ENCODE measurements at regions not wholly inside any gene's neighbourhood (a gene's known extent, or its start where the extent isn't known, plus 50 kb on each side); places are given as distances from the start of the nearest gene placed in this dataset.
A peak's percentile ranks its signal among the peaks of the same experiment; 100 is the strongest.

- ChIA-PET CTCF (interaction anchor here (0.6 to 2.3 kb wide), 88 partner anchors 10 to 1954 kb away, joined by 3 to 35 read pairs (median 4); no protein-coding TSS in a partner anchor), POLR2A (no interaction called here)
- no peaks in the 10 kb centered on the region for H3K9me3 ChIP-seq (ENCODE audit: control insufficient read depth, insufficient read depth, low read length)
- H3K27ac ChIP-seq (ENCODE audit: low read depth, low read length) = peak overlapping the region; percentile 31
- TF ChIP-seq CTCF (IDR thresholded peaks at IDR 0.05; ENCODE audit: low read depth, low read length) = peak; percentile 18; the same call in 1 of the 2 replicates
- no peak overlapping the region for H3K4me3 ChIP-seq (ENCODE audit: low read depth, low read length)
- no peak for DNase-seq (ENCODE audit: low read depth, low spot score)
- no peaks in the 10 kb centered on the region for H3K27me3 ChIP-seq (ENCODE audit: control insufficient read depth, insufficient read depth, low read length)
These were observed 151.7 kb upstream of the KCNMB2 start for GRCh38 chr3:178384321-178385230.

GRCh38 chr3:178385280-178385952, 150.8 kb upstream of the KCNMB2 start:
- ChIA-PET CTCF (interaction anchor here (0.6 to 2.3 kb wide), 99 partner anchors 9 to 1955 kb away, joined by 3 to 35 read pairs (median 4); no protein-coding TSS in a partner anchor), POLR2A (no interaction called here)
- Histone ChIP-seq H3K27me3 (ENCODE audit: control insufficient read depth, insufficient read depth, low read length) (no peaks in the 10 kb centered on the region), H3K27ac (ENCODE audit: low read depth, low read length) (no peak overlapping the region), H3K4me3 (ENCODE audit: low read depth, low read length) (no peak overlapping the region), H3K9me3 (ENCODE audit: control insufficient read depth, insufficient read depth, low read length) (no peaks in the 10 kb centered on the region)
- no peak for DNase-seq (ENCODE audit: low read depth, low spot score)
- TF ChIP-seq CTCF (IDR thresholded peaks at IDR 0.05; ENCODE audit: low read depth, low read length) = peak; percentile 84

- no peak overlapping the region for H3K4me3 ChIP-seq (ENCODE audit: low read depth, low read length)
- CTCF ChIA-PET = interaction anchor here (0.6 to 2.3 kb wide), 4 partner anchors 313 to 1872 kb away, joined by 3 to 9 read pairs (median 6); no protein-coding TSS in a partner anchor
- DNase-seq (ENCODE audit: low read depth, low spot score) = no peak
- no peaks in the 10 kb centered on the region for H3K9me3 ChIP-seq (ENCODE audit: control insufficient read depth, insufficient read depth, low read length)
- POLR2A ChIA-PET = no interaction called here
- H3K27ac ChIP-seq (ENCODE audit: low read depth, low read length) = no peak overlapping the region
- no peaks in the 10 kb centered on the region for H3K27me3 ChIP-seq (ENCODE audit: control insufficient read depth, insufficient read depth, low read length)
- TF ChIP-seq CTCF (IDR thresholded peaks at IDR 0.05; ENCODE audit: low read depth, low read length) = no peak
These were observed 149.8 kb upstream of the KCNMB2 start for GRCh38 chr3:178386401-178386800.

DNA sequence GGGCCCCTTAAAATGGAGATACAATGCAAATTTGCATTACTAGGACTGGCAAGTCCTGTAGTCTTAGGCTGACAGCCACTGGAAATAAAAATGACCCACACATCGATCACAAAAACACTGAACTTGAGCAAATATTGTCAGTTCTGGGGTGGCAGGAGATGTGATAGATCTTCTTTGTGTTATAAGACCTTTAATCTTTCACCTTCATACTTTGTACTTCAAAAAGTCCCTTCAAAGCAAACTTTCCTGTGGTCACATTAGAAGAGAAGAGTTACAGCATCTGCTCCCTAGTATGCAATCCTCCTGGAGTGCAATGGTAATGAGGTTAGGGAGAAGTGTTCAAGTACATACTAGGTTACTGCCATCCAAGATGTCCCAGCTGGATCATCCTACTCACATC, 149.4 kb upstream of the KCNMB2 start:
- ChIA-PET CTCF (interaction anchor here (0.6 to 2.3 kb wide), 2 partner anchors 313 to 1872 kb away, joined by 3 to 9 read pairs; no protein-coding TSS in a partner anchor), POLR2A (no interaction called here)
- no peak for TF ChIP-seq CTCF (IDR thresholded peaks at IDR 0.05; ENCODE audit: low read depth, low read length)
- Histone ChIP-seq H3K4me3 (ENCODE audit: low read depth, low read length) (no peak overlapping the region), H3K9me3 (ENCODE audit: control insufficient read depth, insufficient read depth, low read length) (no peaks in the 10 kb centered on the region), H3K27ac (ENCODE audit: low read depth, low read length) (no peak overlapping the region), H3K27me3 (ENCODE audit: control insufficient read depth, insufficient read depth, low read length) (no peaks in the 10 kb centered on the region)
- DNase-seq (ENCODE audit: low read depth, low spot score) = no peak
